ENCODE measurements at regions not wholly inside any gene's neighbourhood (a gene's known extent, or its start where the extent isn't known, plus 50 kb on each side); places are given as distances from the start of the nearest gene placed in this dataset. TPM values are rescaled to one million over a fixed set of nuclear protein-coding genes. Genes with fewer than 3 reads are reported as not detected.

DNA sequence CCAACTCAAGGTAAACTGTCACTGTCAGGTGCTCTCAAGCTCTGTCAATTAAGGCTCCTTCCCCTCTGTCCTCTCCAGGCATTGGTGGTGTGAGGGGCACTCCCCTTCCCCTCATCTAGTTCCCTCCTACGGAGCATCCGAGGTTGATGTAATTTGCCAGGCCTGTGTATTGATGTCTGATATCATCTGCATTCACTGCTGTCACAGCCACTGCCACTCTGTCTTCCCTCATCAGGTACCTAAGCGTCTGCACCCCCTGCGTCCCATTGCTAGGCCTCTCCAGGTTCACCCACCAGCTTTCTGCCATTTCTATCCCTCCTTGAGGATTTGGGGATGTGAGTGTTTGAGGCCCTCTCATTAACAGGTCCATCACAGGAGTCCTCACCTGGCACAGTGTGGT lies 50.0 kb upstream of the SYT13 start:
- no peak overlapping the region for H3K27ac ChIP-seq (ENCODE audit: low read length, poor library complexity, severe bottlenecking)
- no peak overlapping the region for H3K4me2 ChIP-seq (ENCODE audit: low read length, poor library complexity, severe bottlenecking)
- H4K8ac ChIP-seq (ENCODE audit: low read length), result peak overlapping the region; percentile 71
- H3K27me3 ChIP-seq (ENCODE audit: control insufficient read depth in 1 of 2, insufficient read depth in 1 of 2, low read length in 2 of 2), result peaks cover 5 to 42% of the 10 kb centered on the region in 2 experiments
- H3K4me1 ChIP-seq (ENCODE audit: control insufficient read depth, insufficient read depth, low read depth, low read length), result peaks cover 2% of the 10 kb centered on the region
- no peak overlapping the region for H3K23ac ChIP-seq (ENCODE audit: low read length in 2 of 2)
- no peak overlapping the region for H3K4me3 ChIP-seq (ENCODE audit: insufficient read depth in 1 of 2, low read depth in 1 of 2, low read length in 2 of 2)
- no peaks in the 10 kb centered on the region for H3K9me3 ChIP-seq (ENCODE audit: control insufficient read depth, low read length)
- no peaks in the 10 kb centered on the region for H3K36me3 ChIP-seq (ENCODE audit: control insufficient read depth in 1 of 2, insufficient read depth in 2 of 2, low read depth in 1 of 2, low read length in 2 of 2)
- H2BK12ac ChIP-seq (ENCODE audit: low read length in 2 of 2), result no peak overlapping the region
- no peak overlapping the region for H3K4ac ChIP-seq (ENCODE audit: low read depth in 1 of 2, low read length in 2 of 2)
- 100% methylated on average over 4 of the region's 4 CpGs for WGBS
- H3K9ac ChIP-seq (ENCODE audit: low read length), result no peak overlapping the region
- H4K91ac ChIP-seq (ENCODE audit: low read length), result no peak overlapping the region
- no peak overlapping the region for H2BK15ac ChIP-seq (ENCODE audit: low read depth, poor library complexity, severe bottlenecking)
- no peak for DNase-seq
- H2AFZ ChIP-seq (ENCODE audit: low read depth, low read length), result no peak overlapping the region
- no peak overlapping the region for H3K14ac ChIP-seq (ENCODE audit: low read length in 2 of 2)
- H3K79me1 ChIP-seq (replicated peaks; ENCODE audit: low read length, poor library complexity, severe bottlenecking), result no peaks in the 10 kb centered on the region
- no peak overlapping the region for H2AK5ac ChIP-seq (ENCODE audit: low read length, severe bottlenecking)
- no peak overlapping the region for H2BK120ac ChIP-seq (ENCODE audit: low read depth, low read length)
- no peak overlapping the region for H2BK5ac ChIP-seq (ENCODE audit: low read depth, low read length, poor library complexity, severe bottlenecking)
- no peak overlapping the region for H3K18ac ChIP-seq (ENCODE audit: low read depth in 1 of 2, low read length in 2 of 2)

Small RNAs in the stretch of these regions (small RNA-seq; reads per million reads assigned to genes)
- gene AC103855.4 (ENCODE audit: low read depth), result not detected
